HepG2 (cell line): ENCODE measurements at regions not wholly inside any gene's neighbourhood (a gene's known extent, or its start where the extent isn't known, plus 50 kb on each side); places are given as distances from the start of the nearest gene placed in this dataset.
A peak's percentile ranks its signal among the peaks of the same experiment; 100 is the strongest.

Experiments
- ATF5 ChIP-seq: sonication (generic); formaldehyde crosslinking; IDR thresholded peaks from 2 replicates; pipeline ENCODE4 v1.4.0; 2020; ENCODE audit warnings: mild to moderate bottlenecking, low read depth, missing genetic modification reagents
- CEBPB ChIP-seq: IDR thresholded peaks from 2 replicates; pipeline ENCODE4 v1.6.1; 2011; ENCODE audit warnings: low read depth, low read length, improper control_type of control experiment, borderline replicate concordance
- FOXK2 ChIP-seq: fragments of 450-650 bp; IDR thresholded peaks from 2 replicates; pipeline ENCODE4 v1.6.1; 2016
- HDAC2 ChIP-seq: sonication (generic); formaldehyde crosslinking; IDR thresholded peaks from 2 replicates; pipeline ENCODE4 v1.4.0; 2020; ENCODE audit warnings: missing genetic modification reagents
- JUND ChIP-seq: sonication (generic); formaldehyde crosslinking; IDR thresholded peaks from 2 replicates; pipeline ENCODE4 v1.8.0; 2022; ENCODE audit warnings: mild to moderate bottlenecking, missing genetic modification reagents
- KAT2B ChIP-seq: fragments of 150-350 bp; IDR thresholded peaks from 2 replicates; pipeline ENCODE4 v1.6.1; 2014; ENCODE audit warnings: low read depth, low read length, borderline replicate concordance
- MED13 ChIP-seq: sonication (generic); formaldehyde crosslinking; IDR thresholded peaks from 2 replicates; pipeline ENCODE4 v1.5.0; 2020; ENCODE audit warnings: missing genetic modification reagents
- NCOA5 ChIP-seq: sonication (generic); formaldehyde crosslinking; IDR thresholded peaks from 2 replicates; pipeline ENCODE4 v1.4.0; 2020; ENCODE audit warnings: missing genetic modification reagents
- NR2C2 ChIP-seq: sonication (generic); formaldehyde crosslinking; IDR thresholded peaks from 2 replicates; pipeline ENCODE4 v1.4.0; 2020; ENCODE audit warnings: missing genetic modification reagents, mild to moderate bottlenecking, moderate library complexity, borderline replicate concordance
- PHB2 ChIP-seq: fragments of 450-650 bp; IDR thresholded peaks from 2 replicates; pipeline ENCODE4 v1.6.1; 2018; ENCODE audit not compliant: partially characterized antibody
- RERE ChIP-seq: IDR thresholded peaks from 2 replicates; pipeline ENCODE4 v1.6.1; 2016; ENCODE audit warnings: low read depth, missing genetic modification reagents, missing compliant biosample characterization
- SMYD3 ChIP-seq: sonication (generic); formaldehyde crosslinking; IDR thresholded peaks from 2 replicates; pipeline ENCODE4 v1.8.1; 2023; ENCODE audit warnings: mild to moderate bottlenecking, missing genetic modification reagents
- SNAI1 ChIP-seq: sonication (generic); formaldehyde crosslinking; IDR thresholded peaks from 2 replicates; pipeline ENCODE4 v1.5.0; 2020; ENCODE audit warnings: mild to moderate bottlenecking, missing genetic modification reagents, borderline replicate concordance
- SNAPC2 ChIP-seq: sonication (generic); formaldehyde crosslinking; IDR thresholded peaks from 2 replicates; pipeline ENCODE4 v1.8.1; 2022; ENCODE audit warnings: mild to moderate bottlenecking, missing genetic modification reagents
- TEAD3 ChIP-seq: optimal IDR thresholded peaks from 2 replicates; pipeline ENCODE3; 2016; ENCODE audit warnings: borderline replicate concordance
- U2AF1 ChIP-seq: fragments of 200-400 bp; formaldehyde crosslinking; optimal IDR thresholded peaks from 2 replicates; pipeline ENCODE3; 2017; ENCODE audit warnings: mild to moderate bottlenecking, low read depth, low read length
- ZBTB1 ChIP-seq: sonication (generic); formaldehyde crosslinking; IDR thresholded peaks from 2 replicates; pipeline ENCODE4 v1.4.0; 2020; ENCODE audit warnings: missing genetic modification reagents, borderline replicate concordance
- ZMYM4 ChIP-seq: sonication (generic); formaldehyde crosslinking; IDR thresholded peaks from 2 replicates; pipeline ENCODE4 v1.8.1; 2023; ENCODE audit warnings: mild to moderate bottlenecking, missing genetic modification reagents
- ZNF20 ChIP-seq: sonication (generic); formaldehyde crosslinking; IDR thresholded peaks from 2 replicates; pipeline ENCODE4 v1.4.0; 2020; ENCODE audit warnings: mild to moderate bottlenecking, moderate library complexity, missing genetic modification reagents
- ZNF225 ChIP-seq: sonication (generic); formaldehyde crosslinking; IDR thresholded peaks from 2 replicates; pipeline ENCODE4 v1.4.0; 2020; ENCODE audit warnings: mild to moderate bottlenecking, missing genetic modification reagents
- ZNF839 ChIP-seq: sonication (generic); formaldehyde crosslinking; IDR thresholded peaks from 2 replicates; pipeline ENCODE4 v1.4.0; 2020; ENCODE audit warnings: missing genetic modification reagents, mild to moderate bottlenecking, borderline replicate concordance
- ZSCAN22 ChIP-seq: sonication (generic); formaldehyde crosslinking; IDR thresholded peaks from 2 replicates; pipeline ENCODE4 v1.4.0; 2020; ENCODE audit warnings: mild to moderate bottlenecking, missing genetic modification reagents
- ZSCAN9 ChIP-seq: IDR thresholded peaks from 2 replicates; pipeline ENCODE4 v1.6.1; 2016; ENCODE audit warnings: borderline replicate concordance
- TF ChIP-seq, protein P1 (sequence below), 2 experiments: fragments of 450-650 bp in 1 of 2; sonication (generic) in 1 of 2; formaldehyde crosslinking; IDR thresholded peaks; 2 replicates each; pipeline versions ENCODE4 v1.5.0 to v1.8.0; 2020 to 2022; ENCODE audit warnings: mild to moderate bottlenecking in 1 of 2, missing genetic modification reagents in 1 of 2

DNA sequence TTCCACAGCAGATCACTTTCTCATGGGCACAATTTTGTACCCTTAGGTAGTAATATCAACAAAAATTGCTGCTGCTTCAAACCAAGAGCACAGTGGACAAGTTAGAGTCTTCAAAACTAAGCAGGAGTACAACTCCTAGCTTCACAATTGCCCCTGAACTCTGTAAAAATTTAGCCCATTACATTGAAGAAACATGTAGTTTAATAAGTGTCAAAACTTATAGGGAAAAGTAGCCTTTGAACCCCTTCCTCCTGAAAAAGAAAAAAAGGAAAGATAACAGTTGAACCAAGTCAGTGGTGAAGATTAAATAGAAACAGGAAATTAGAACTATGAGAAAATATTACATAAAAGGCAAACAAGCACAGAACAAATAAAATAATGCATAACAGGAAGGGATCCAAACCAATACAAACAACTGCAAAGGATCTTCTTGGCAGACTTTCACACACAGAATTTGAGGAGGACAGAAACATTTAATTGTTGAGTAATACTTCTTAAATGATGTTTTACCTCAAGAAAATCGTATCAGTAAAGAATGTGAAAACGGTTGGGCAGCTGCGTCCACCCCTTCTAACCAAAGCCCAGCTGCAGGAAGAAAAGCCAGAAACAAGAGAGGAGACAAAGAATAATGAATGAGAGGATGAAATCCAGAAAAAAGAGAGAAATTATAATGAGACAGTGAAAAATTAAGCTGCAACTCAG lies 636.0 kb downstream of the NR2F1-AS1 start (continued):
- TF ChIP-seq RERE (peak; percentile 86), JUND (no peak), U2AF1 (no peak), SNAI1 (CRISPR knock-in tag) (no peak), FOXK2 (no peak), ZNF225 (CRISPR knock-in tag) (no peak), ZSCAN22 (CRISPR knock-in tag) (no peak), ZSCAN9 (CRISPR knock-in tag) (peak; percentile 72; the same call in 1 of the 2 replicates), CEBPB (peak; percentile 14; the same call in 1 of the 2 replicates), SMYD3 (CRISPR knock-in tag) (0 out of 2 replicates have a peak, but pooled peaks have one; percentile 83), SNAPC2 (peak; percentile 41; the same call in 1 of the 2 replicates), KAT2B (no peak), ATF5 (no peak), ZBTB1 (no peak), ZNF20 (CRISPR knock-in tag) (no peak), MED13 (peak; percentile 87), ZMYM4 (CRISPR knock-in tag) (no peak; the same call in 1 of the 2 replicates), HDAC2 (CRISPR knock-in tag) (peak; percentile 66), NR2C2 (CRISPR knock-in tag) (0 out of 2 replicates have a peak, but pooled peaks have one; percentile 25), PHB2 (no peak), TEAD3 (CRISPR knock-in tag) (peak; percentile 53), ZNF839 (no peak), NCOA5 (CRISPR knock-in tag) (no peak)
- TF ChIP-seq, protein P1, sequence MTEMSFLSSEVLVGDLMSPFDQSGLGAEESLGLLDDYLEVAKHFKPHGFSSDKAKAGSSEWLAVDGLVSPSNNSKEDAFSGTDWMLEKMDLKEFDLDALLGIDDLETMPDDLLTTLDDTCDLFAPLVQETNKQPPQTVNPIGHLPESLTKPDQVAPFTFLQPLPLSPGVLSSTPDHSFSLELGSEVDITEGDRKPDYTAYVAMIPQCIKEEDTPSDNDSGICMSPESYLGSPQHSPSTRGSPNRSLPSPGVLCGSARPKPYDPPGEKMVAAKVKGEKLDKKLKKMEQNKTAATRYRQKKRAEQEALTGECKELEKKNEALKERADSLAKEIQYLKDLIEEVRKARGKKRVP (CRISPR knock-in tag; IDR thresholded peaks at IDR 0.05), result peak in 1 of 2 experiments; percentile 81; a peak in 2 of 4 replicates
